ENCODE measurements at regions not wholly inside any gene's neighbourhood (a gene's known extent, or its start where the extent isn't known, plus 50 kb on each side); places are given as distances from the start of the nearest gene placed in this dataset.
"Not testable (repeated sequence)": the region's sequence is repeated elsewhere in the genome, so short reads cannot be mapped to it uniquely, and the experiment has no call there.

DNA sequence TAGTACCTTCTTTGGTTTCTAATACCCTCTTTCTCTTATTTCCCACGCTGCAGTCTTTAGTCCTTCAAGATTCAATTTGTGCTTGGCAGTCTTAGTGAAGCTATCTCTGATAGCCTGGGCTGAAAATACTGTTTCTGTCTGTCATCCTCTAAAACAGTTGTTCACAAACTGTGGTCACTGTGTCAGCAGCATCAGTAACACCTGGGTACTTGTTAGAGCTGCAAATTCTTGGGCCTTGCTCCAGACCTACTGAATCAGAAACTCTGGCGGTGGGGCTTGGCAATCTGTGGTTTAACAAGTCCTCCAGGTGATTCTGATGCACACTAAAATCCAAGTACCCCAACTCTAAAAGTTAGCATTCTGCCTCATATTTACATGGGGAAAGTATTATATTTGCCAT lies 217.5 kb upstream of the SEL1L start:
- DNase-seq (ENCODE audit: low read depth), result no peak

DNA sequence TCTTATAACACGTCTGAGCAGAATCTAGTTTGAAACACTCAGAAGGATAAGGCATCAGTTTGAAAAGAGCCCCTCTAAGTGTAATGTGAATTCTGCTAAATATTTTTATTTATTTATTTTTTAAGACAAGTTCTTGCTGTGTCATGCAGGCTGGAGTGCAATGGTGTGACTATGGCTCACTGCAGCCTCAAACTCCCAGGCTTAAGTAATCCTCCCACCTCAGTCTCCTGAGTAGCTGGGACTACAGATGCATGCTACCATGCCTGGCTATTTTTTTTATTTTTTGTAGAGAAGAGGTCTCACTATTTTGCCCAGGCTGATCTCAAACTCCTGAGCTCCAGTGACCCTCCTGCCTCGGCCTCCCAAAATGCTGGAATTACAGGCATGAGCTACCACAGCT lies 225.9 kb upstream of the SEL1L start:
- no peak for DNase-seq (ENCODE audit: low read depth)

DNA sequence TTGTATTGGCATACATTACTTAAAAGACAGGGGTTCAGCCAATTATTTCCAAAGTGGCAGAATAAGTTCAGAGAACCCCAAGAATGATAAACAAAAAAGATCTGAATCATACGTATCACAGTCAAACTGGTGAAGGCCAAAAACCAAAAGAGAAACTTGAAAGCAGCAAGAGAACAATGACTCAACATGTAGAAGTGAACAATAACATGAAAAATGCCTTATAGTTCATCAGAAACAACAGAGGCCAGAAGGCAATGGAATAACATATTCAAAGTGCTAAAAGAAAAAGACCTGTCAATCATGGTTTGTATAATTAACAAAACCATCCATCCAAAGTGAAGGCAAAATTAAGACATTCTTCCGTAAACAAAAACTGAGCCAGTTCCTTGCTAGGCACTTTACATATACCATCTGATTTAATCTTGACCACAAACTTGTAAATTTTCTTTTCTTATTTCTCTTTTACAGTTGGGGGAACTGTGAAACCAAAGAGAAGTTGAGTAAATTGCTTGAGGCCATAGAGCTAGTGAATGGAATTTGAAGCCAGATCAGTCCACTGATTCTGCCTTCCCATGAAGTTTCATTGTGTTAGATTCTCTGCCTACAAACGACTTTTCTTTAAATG lies 232.1 kb upstream of the SEL1L start:
- no peak for DNase-seq (ENCODE audit: low read depth)

DNA sequence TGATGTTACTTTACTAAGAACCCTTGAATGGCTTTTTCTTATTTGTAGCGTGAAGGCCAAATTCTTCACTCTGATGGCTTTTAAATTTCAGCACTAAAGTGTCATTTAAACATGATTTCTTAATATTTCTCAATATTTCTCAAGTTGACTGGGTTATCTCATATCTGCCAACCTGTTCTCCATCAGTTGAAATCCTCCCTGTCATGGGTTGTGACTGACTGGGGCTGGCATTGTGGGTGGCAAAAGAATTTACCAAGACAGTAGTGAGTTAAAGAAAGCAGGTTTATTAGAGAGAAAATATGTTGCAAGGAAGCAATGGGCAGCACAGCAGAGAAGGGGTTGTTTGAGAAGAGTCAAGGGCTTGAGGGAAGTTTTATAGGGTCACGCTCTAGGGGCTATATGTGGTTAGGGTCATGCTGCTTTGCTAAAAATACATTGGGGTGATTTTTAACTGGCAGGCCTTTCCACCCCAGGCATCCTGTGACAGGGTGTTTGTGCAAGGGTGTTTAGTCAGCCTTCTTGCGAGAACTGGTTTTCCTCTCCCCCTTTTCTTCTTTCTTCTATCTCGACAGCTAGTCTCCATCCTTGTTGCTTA lies 232.8 kb upstream of the SEL1L start:
- DNase-seq (ENCODE audit: low read depth), result no peak

DNA sequence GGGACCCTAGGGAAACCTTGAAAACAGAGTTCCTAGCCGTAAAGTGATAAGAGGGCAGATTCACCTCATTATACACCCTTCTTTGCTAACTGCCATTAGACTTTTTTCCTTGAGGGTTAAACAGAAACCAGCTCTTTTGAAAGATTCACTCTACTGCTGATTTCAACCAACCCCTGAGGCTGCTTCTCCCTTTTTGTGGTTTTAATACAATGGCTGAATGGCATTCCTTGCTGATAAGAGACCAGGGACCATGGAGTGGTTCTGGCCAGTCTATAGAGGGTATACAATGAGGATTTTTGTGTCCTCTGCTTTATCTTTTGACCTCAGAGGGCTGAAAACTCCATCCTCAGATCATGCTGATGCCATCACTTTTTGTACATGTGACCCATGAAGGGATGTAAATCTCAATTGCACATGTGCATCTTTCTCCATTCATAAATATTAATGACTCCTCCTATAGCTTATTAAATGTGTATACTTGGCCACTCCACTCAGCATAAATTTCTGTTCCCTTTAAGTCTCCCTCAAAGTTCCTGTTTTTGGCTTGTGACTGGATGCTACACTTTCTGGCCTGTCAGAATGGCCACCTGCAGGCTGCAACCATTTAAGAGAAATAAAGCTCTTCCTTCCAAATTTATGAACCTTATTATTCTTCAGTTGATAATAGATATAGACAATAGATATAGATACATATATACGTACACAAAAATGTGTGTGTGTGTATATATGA lies 233.8 kb upstream of the SEL1L start:
- no peak for DNase-seq (ENCODE audit: low read depth)

DNA sequence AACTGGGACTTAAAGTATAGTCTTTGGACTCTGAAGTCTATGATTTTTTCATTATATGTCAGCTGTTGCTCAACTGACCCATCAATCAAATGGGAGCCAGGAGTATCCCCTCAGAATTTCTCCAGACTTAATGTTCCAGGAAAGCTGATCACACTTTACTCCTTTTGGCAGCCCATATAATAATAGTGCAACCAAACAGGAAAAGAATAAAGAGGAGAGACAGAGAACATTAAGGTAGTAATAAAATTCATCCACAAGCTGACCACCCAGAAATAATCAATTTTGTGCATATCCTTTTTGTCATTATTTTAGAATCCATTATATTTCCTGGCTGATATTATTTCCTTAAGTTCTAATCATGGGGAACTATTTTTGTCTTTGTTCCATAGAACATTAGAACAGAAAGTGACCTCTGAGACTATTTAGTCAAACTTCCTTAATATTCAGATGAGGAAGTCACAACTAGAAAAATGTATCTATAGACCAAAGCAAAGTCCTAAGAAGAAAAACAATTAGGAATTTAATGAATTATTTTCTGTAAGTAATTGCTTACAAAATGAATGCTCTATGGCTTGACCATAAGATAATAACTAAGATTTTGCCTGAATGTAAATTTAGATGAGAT lies 238.1 kb upstream of the SEL1L start:
- DNase-seq (ENCODE audit: low read depth), result no peak

DNA sequence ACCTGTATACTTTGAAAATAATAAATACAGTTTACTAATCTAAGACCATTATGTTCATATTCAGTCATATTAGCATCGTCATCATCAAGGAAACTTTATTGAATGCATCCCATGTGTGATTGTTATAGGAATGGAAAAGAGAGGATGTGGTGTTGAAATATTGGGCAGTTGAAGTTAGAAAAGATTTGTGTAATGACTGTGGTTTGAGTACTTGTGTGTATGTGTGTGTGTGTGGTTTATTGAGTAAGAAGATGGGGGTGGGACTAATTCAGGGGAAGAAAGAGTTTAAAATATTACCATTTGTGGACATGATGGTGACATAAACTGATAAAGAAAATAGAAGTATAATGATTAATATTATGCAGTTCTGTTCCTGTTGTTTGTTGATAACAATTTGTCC lies 238.7 kb upstream of the SEL1L start:
- DNase-seq (ENCODE audit: low read depth), result no peak

DNA sequence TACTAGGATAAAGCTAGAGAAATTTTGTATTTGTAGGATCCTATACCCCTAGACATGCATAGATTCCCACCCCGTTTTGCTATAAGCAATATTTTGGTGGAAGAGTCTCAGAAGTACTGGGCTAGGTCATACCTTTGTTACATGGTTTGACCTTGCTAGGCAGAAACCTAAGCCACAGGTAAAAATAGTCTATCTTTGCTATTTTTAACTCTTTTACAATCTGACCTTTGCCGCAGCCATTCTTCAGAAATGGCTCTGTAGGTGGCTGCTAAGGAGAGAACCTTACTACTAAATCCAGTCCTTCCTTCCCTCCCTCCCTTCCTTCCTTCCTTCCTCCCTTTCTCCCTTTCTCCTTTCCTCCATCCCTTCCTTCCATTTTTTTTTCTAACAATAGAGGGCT lies 242.9 kb upstream of the SEL1L start:
- DNase-seq (ENCODE audit: low read depth), result no peak

DNA sequence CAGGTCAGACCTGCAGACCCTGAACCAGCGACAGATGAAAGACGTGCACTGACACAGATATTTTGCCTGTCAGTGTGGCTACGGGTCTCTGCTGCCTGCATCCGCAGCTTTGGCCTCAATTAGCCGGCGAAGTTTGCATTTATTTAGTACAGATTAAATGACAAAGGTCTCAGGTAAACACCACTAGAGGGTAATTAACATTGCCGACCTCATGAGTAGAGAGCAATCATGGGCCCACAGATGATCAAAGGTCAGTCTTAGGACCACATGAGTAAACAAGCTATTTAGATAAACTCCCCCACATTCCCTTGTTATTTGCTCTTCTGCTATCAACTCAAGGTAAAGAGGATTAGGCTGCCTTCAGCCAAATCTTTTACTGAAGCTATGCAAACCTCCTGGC lies 248.1 kb upstream of the SEL1L start:
- DNase-seq (ENCODE audit: low read depth), result not testable (repeated sequence)

DNA sequence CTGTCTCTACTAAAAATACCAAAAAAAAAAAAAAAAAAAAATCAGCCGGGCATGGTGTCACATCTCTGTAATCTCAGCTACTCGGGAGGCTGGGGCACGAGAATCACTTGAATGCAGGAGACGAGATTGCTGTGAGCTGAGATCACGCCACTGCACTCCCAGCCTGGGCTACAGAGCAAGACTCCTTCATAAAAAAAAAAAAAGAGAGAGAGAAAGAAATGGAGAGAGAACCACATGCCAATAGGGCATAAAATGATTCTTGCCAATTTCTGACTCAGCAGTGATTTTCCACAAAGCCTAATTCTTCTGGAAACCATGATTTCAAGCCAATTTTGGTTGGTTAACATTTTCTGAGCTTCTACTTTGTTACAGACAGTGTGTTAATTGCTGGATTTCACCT lies 250.4 kb upstream of the SEL1L start:
- no peak for DNase-seq (ENCODE audit: low read depth)

DNA sequence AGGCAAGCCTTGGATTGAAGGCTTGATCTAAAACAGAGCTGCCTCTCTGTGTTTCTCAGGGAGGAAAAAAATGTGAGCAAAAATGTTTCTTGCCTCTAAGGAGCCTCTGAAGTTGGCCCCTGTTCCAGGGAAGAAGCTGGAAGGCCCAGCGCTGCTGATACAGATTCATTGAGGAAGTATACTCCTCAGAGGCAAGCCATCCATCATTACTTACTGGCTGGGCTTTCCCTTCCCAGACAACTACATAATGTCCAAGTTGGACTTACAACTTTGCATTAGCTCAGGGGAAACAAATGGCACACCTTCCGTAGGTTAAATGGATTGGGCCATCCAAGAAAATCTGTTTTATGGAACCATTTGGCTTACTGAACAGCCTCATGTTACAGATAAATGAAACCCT lies 263.7 kb upstream of the SEL1L start:
- no peak for DNase-seq (ENCODE audit: low read depth)

DNA sequence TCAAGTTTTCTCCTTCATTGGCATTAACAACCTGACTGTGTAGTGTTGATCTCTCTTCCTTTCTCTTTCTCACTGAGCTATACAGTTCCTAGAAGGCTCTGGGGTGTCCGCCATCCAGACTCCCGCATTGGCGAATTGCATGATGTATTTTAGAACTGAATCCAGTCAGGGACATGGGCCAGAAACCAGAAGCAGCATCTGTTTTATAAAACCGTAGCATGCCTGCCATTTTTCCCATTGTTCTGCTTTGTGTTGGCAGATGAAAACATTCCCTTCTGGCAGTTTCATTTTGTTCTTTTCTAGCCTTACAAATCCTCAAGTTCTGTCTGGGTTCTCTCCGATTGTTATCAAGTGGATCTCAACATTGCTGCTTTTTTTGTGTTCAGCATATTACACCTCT lies 268.3 kb upstream of the SEL1L start:
- DNase-seq (ENCODE audit: low read depth), result no peak

DNA sequence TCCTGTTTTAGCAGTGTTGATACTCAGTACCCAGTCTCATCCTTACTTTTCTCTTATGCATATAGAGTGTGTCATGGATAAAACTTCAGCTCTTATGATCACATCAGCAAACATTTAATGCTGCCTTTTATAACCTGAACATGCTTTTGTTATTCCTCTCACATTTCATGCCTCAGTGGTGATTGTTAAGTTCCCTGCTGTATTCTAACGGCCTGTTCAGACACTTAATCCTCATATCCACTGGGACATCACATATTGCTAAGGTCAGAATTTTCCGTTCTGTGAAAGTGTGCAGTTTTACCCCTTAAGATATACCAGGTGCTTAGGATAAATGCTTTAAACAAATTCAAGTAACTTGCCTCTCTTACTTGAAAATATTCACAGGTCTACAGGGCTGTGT lies 268.7 kb upstream of the SEL1L start:
- DNase-seq (ENCODE audit: low read depth), result no peak

DNA sequence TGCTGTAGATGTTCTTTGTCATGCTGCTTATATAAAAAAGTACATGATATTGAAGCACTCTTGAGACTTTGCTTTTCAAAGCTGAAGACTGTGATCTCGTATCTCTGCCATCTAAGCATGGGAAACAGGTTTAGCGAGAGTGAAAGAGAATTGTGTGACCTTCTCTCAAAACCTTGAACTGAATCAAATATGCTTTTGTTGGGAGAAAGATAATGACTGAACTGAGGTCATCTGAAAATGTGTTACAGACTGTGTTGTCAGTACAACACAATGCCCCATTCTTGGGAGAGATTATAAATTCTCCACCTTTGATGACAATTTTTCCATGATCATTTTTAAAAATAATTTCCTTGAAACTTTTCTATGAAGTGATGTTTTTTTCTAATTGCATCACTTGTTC lies 272.1 kb upstream of the SEL1L start:
- DNase-seq (ENCODE audit: low read depth), result no peak

DNA sequence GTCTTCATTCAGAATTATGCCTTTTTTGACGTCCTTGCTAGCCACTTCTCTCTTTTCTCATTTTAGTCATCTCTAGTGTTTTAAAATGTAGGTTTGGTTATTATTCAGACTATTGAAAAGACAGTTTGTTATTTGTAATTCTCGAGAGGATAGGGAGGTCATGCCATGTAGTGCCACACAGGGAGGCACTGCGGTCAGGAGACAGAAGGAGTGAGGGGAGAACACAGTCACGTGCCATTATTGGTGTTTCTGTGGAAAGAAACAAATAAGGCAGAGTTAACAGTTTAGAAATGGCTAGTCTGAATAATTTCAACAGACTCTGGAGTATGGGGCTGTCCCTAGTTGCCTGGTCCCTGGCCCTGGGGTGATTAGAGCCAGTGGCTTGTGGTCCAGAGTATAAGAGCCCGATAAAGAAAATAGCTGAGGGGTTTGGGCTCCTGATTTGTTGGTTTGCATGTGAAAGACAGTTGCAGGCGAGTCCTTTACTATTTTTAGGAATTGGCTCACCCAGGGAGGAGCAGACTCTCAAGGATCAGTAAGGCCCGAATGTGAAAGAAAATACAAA lies 278.1 kb upstream of the SEL1L start:
- DNase-seq (ENCODE audit: low read depth), result no peak

DNA sequence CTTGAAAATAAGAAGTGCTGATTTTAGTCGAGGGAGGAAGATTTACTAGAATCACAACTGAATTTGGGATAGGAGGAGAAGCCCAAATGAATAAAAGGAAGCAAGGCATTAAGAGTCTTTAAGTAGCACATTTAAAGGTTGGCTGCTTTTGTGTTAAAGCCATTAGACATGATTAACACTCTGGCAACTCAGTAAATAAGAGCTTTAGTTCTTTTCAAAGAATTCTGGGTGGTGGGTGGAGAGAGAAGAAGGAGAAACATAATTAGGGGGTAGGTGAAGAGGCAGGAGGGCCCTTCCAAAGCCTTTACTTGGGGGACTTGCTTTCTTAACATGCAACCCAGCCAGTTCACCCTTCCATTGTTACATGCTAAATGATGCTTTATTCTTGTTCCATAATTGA lies 284.6 kb upstream of the SEL1L start:
- DNase-seq (ENCODE audit: low read depth), result no peak

DNA sequence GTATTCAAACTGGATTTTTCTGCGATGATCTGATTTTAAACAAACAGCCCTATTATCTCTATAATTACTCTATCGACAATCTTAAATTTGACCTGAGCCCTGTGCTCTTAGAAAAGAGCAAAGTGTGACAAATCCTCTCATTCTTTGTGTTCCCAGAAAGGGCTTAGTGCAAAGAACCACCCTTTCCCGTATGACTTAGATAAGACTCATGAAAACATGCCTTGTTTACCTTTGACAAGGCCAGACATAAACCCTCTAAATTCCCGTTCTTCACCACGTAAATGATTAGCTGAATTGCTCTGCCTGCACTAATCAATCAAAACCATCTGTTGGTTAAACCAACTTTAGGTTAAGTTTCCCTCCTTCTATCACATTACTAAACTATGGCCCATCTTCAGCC lies 285.7 kb upstream of the SEL1L start:
- no peak for DNase-seq (ENCODE audit: low read depth)

DNA sequence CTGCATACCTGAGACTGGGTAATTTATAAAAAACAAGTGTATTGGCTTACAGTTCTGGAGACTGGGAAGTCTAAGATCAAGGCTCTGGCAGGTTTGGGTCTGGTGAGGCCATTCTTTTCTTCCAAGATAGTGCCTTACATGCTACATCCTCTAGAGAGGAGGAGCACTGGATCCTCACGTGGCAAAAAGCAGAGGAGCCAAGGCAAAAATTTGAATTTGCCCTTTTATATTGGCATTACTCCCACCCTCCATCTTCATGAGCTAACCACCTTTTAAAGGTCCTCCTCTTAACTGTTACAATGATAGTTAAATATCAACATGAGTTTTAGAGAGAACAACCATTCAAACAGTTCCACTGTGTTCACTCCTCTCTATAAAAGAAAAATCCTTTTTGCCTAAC lies 286.3 kb upstream of the SEL1L start:
- no peak for DNase-seq (ENCODE audit: low read depth)

DNA sequence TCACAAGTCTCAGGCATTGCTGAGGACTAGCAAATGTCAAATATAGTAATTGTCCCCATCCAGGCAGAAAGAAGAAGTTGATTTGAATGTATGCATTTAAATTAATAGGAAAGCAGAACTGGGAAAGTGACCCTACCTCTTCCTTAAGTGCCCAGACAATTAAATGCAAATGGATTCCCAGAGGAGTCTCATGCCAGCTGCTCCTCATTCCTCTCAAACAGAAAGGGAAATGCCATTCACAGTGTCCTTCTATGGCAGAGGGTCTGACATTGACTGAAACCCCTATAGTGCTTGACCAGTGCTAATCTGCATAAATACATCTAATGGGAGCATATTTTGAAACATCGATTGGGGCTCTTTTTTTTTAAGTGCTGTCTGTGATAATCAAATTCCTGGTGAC lies 292.4 kb upstream of the SEL1L start:
- DNase-seq (ENCODE audit: low read depth), result no peak

DNA sequence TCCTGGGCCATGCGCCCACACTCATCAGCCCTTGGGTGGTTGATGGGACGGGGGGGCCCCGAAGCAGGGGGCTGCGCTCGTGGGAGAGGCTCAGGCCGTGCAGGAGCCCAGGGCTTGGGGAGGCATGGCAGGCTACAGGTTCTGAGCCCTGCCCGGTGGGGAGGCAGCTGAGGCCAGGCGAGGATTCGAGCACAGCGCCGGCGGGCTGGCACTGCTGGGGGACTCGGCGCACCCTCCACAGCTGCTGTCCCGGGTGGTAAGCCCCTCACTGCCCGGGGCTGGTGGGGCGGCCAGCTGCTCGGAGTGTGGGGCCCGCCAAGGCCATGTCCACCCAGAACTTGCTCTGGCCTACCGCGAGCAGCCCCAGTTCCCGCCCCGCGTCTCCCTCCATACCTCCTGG lies 295.8 kb upstream of the SEL1L start:
- DNase-seq (ENCODE audit: low read depth), result no peak

DNA sequence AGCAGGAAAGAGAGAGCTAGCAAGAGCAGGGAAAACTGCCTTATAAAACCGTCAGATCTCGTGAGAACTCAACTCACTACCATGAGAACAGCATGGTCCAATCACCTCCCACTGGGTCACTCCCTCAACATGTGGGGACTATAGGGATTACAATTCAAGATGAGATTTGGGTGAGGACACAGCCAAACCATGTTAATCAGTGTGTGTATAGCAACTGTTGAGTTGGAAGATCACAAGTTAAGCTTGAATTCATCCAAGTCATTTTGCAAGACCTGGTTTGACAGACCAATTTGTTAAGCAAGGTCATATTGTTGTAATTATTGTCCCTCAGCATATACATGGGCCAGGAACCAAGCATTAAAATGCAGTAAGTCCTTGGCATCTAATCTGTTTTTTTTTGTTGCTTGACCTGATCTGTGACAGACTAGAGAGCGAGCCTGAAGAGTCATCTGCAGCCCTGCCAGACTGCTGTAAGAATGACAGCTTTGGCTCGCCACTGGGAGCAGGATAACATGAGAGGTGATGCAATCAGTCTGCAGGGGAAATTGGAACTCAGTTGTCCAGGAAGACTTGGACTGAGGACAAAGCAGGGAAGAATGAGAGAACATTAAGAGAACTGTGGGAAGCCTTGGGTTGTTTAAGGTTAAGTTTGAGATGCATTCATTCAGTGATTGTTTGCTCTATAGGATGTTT lies 297.6 kb upstream of the SEL1L start:
- DNase-seq (ENCODE audit: low read depth), result no peak

DNA sequence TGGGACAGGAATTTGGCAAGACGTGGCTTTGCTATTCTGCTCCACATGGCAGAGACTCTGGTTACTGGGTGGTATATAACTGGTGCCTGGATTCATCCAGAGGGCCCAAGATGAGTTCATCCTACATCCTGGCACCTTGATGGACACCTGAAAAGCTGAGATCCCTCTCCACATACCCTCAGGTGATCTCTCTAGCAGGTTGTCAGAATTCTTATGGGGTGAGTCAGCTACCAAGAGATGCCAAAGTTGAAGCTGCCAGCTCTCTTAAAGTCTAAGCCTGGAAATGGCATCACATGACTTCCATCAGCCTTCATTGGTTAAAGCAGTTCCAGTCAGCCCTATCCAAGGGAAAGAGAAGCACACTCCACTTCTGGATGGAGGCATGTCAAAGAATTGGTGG lies 300.7 kb upstream of the SEL1L start:
- DNase-seq (ENCODE audit: low read depth), result no peak

All from RPMI7951 (cell line).